ENCODE measurements at regions not wholly inside any gene's neighbourhood (a gene's known extent, or its start where the extent isn't known, plus 50 kb on each side); places are given as distances from the start of the nearest gene placed in this dataset.
"Not testable (repeated sequence)": the region's sequence is repeated elsewhere in the genome, so short reads cannot be mapped to it uniquely, and the experiment has no call there.

DNA sequence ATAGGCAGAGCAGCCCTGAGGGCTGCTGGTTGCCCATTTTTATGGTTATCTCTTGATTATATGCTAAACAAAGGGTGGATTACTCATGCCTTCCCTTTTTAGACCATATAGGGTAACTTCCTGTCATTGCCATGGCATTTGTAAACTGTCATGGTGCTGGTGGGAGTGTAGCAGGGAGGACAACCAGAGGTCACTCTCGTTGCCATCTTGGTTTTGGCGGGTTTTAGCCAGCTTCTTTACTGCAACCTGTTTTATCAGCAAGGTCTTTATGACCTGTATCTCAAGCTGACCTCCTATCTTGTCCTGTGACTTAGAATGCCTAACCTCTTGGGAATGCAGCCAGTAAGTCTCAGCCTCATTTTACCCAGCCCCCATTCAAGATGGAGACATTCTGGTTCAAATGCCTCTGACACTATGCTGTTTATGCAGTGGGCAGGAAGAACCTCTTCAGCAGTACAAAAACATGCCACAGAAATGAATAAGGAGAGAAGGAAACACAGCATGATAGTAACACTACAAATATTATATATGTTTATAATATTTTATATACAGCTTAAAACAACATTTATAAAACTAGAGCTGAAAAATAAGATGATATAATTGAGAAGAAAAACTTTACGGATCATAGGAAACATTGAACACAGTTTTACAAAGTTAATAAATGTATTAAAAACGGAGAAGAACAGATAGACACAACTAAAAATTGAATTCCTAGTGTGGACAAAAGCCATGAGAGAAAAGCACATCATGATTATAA, 58.9 kb upstream of the SAMD5 start:
- intact Hi-C loops (cut with micrococcal nuclease; ENCODE audit: unreplicated experiment): no loop called here
- no peak for TF ChIP-seq EZH2 (IDR thresholded peaks at IDR 0.05; ENCODE audit: borderline replicate concordance, low read depth, low read length, poor library complexity, severe bottlenecking)
- TF ChIP-seq, protein P1, sequence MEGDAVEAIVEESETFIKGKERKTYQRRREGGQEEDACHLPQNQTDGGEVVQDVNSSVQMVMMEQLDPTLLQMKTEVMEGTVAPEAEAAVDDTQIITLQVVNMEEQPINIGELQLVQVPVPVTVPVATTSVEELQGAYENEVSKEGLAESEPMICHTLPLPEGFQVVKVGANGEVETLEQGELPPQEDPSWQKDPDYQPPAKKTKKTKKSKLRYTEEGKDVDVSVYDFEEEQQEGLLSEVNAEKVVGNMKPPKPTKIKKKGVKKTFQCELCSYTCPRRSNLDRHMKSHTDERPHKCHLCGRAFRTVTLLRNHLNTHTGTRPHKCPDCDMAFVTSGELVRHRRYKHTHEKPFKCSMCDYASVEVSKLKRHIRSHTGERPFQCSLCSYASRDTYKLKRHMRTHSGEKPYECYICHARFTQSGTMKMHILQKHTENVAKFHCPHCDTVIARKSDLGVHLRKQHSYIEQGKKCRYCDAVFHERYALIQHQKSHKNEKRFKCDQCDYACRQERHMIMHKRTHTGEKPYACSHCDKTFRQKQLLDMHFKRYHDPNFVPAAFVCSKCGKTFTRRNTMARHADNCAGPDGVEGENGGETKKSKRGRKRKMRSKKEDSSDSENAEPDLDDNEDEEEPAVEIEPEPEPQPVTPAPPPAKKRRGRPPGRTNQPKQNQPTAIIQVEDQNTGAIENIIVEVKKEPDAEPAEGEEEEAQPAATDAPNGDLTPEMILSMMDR (conservative IDR thresholded peaks at IDR 0.05; ENCODE audit: low read depth, low read length): no peak
- Histone ChIP-seq H3K9me3 (ENCODE audit: low read depth, low read length, poor library complexity, severe bottlenecking) (no peaks in the 10 kb centered on the region), H3K4me3 (ENCODE audit: low read depth, low read length, poor library complexity, severe bottlenecking) (no peak overlapping the region), H3K36me3 (ENCODE audit: insufficient read depth, low read length, poor library complexity, severe bottlenecking) (no peaks in the 10 kb centered on the region), H3K27me3 (replicated peaks; ENCODE audit: insufficient read depth, low read depth, low read length, poor library complexity) (no peaks in the 10 kb centered on the region), H3K4me1 (ENCODE audit: insufficient read depth, low read length, poor library complexity, severe bottlenecking) (peaks cover 15% of the 10 kb centered on the region), H3K27ac (ENCODE audit: low read depth, low read length, poor library complexity, severe bottlenecking) (no peak overlapping the region)
- CTCF ChIA-PET: no interaction called here
- POLR2A ChIA-PET (ENCODE audit: low non-redundant PET): no interaction called here
- peak; percentile 6 for DNase-seq (ENCODE audit: low spot score)
- BruUV-seq (replicated peaks): no TSS peak

DNA sequence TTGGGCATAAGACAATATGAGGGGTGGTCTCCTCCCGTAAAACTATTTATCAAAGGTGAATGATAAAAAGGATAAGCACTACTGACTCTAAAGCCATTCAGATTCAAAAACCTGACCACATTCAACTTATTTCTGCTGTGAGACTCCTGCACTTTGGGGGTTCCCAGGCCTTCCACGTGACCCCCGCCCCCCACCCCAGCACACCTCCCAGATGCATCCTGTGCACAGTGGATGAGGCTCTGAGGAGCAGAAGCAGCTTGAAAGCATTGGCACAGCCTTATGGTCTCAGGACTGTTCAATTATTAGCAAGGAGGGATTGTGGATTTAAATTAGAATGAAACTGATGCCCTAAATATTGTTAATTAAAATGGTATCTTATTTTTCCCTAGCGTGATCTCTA, 55.1 kb upstream of the SAMD5 start:
- CTCF ChIA-PET: no interaction called here
- Histone ChIP-seq H3K27me3 (replicated peaks; ENCODE audit: insufficient read depth, low read depth, low read length, poor library complexity) (no peaks in the 10 kb centered on the region), H3K27ac (ENCODE audit: low read depth, low read length, poor library complexity, severe bottlenecking) (no peak overlapping the region), H3K4me1 (ENCODE audit: insufficient read depth, low read length, poor library complexity, severe bottlenecking) (peaks cover 7% of the 10 kb centered on the region), H3K9me3 (ENCODE audit: low read depth, low read length, poor library complexity, severe bottlenecking) (no peaks in the 10 kb centered on the region), H3K4me3 (ENCODE audit: low read depth, low read length, poor library complexity, severe bottlenecking) (no peak overlapping the region), H3K36me3 (ENCODE audit: insufficient read depth, low read length, poor library complexity, severe bottlenecking) (no peaks in the 10 kb centered on the region)
- POLR2A ChIA-PET (ENCODE audit: low non-redundant PET): no interaction called here
- no TSS peak for BruUV-seq (replicated peaks)
- no peak for TF ChIP-seq EZH2 (IDR thresholded peaks at IDR 0.05; ENCODE audit: borderline replicate concordance, low read depth, low read length, poor library complexity, severe bottlenecking)
- TF ChIP-seq, protein P1 (conservative IDR thresholded peaks at IDR 0.05; ENCODE audit: low read depth, low read length): no peak
- DNase-seq (ENCODE audit: low spot score): no peak
- intact Hi-C loops (cut with micrococcal nuclease; ENCODE audit: unreplicated experiment): no loop called here

DNA sequence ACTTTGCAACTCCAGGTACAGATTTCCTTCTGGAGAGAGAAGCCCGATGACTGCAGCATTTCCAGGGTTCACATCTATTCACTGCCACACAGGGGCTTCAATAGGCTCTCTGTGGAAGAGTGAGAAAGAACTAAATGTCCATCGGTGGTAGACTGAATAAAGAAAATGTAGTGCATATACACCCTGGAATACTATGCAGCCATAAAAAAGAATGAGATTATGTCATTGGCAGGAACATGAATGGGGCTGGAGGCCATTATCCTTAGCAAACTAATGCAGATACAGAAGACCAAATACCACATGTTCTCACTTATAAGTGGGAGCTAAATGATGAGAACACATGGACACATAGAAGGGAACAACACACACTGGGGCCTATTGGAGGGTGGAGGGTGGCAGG, 53.6 kb upstream of the SAMD5 start:
- CTCF ChIA-PET; H3K27ac ChIP-seq (ENCODE audit: low read depth, low read length, poor library complexity, severe bottlenecking): not testable (repeated sequence)

More for the DNA sequence above, 53.6 kb upstream of the SAMD5 start:
- POLR2A ChIA-PET (ENCODE audit: low non-redundant PET); DNase-seq (ENCODE audit: low spot score); H3K9me3 ChIP-seq (ENCODE audit: low read depth, low read length, poor library complexity, severe bottlenecking); H3K36me3 ChIP-seq (ENCODE audit: insufficient read depth, low read length, poor library complexity, severe bottlenecking); BruUV-seq (replicated peaks); H3K27me3 ChIP-seq (replicated peaks; ENCODE audit: insufficient read depth, low read depth, low read length, poor library complexity); intact Hi-C loops (cut with micrococcal nuclease; ENCODE audit: unreplicated experiment); H3K4me3 ChIP-seq (ENCODE audit: low read depth, low read length, poor library complexity, severe bottlenecking): not testable (repeated sequence)
- peaks cover 10% of the 10 kb centered on the region for H3K4me1 ChIP-seq (ENCODE audit: insufficient read depth, low read length, poor library complexity, severe bottlenecking)
